ENCODE measurements at regions not wholly inside any gene's neighbourhood (a gene's known extent, or its start where the extent isn't known, plus 50 kb on each side); places are given as distances from the start of the nearest gene placed in this dataset.
"Not testable (repeated sequence)": the region's sequence is repeated elsewhere in the genome, so short reads cannot be mapped to it uniquely, and the experiment has no call there.

DNA sequence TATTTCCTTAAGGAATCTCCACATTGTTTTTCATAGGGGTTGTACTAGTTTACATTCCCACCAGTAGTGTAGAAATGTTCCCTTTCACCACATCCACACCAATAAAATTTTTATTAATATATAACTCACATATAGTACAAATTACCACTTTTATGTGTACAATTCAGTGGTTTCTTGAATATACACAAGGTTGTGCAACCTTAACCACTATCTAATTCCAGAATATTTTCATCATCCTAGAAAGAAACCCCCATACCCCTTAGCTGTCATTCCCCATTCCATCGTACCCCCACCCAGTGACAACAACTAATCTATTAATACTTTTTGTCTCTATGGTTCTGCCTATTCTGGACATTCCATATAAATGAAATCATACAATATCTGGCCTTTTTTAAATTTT is 108.3 kb upstream of the USP9X start:
- no peaks in the 10 kb centered on the region for H3K36me3 ChIP-seq (ENCODE audit: control insufficient read depth in 1 of 2, insufficient read depth in 2 of 2, low read length in 1 of 2)
- no peak overlapping the region for H3K4me3 ChIP-seq (ENCODE audit: low read length in 2 of 2)
- WGBS, 2 donors: 84 to 88% methylated on average over 1 of the region's 1 CpG
- ATAC-seq (ENCODE audit: low FRiP score): no peak
- intact Hi-C loops (cut with DNase I): no loop called here
- no peaks in the 10 kb centered on the region for H3K27me3 ChIP-seq (ENCODE audit: control insufficient read depth in 1 of 2, insufficient read depth in 2 of 2, low read length in 1 of 2)
- no peaks in the 10 kb centered on the region for H3K9me3 ChIP-seq (ENCODE audit: control insufficient read depth, low read length)
- no peak overlapping the region for H3K27ac ChIP-seq (ENCODE audit: low read depth in 1 of 2, low read length in 2 of 2)
- no peak for DNase-seq
- H3K4me1 ChIP-seq (ENCODE audit: control insufficient read depth in 1 of 2, insufficient read depth in 2 of 2, low read length in 2 of 2): no peaks in the 10 kb centered on the region

- Histone ChIP-seq H3K36me3 (ENCODE audit: control insufficient read depth in 1 of 2, insufficient read depth in 2 of 2, low read length in 1 of 2) (no peaks in the 10 kb centered on the region), H3K4me3 (ENCODE audit: low read length in 2 of 2) (no peak overlapping the region), H3K27ac (ENCODE audit: low read depth in 1 of 2, low read length in 2 of 2) (no peak overlapping the region), H3K9me3 (ENCODE audit: control insufficient read depth, low read length) (no peaks in the 10 kb centered on the region), H3K27me3 (ENCODE audit: control insufficient read depth in 1 of 2, insufficient read depth in 2 of 2, low read length in 1 of 2) (no peaks in the 10 kb centered on the region), H3K4me1 (ENCODE audit: control insufficient read depth in 1 of 2, insufficient read depth in 2 of 2, low read length in 2 of 2) (no peaks in the 10 kb centered on the region)
- ATAC-seq (ENCODE audit: low FRiP score): no peak
- no peak for DNase-seq
- 90 to 95% methylated on average over 4 of the region's 4 CpGs for WGBS, 2 donors
- intact Hi-C loops (cut with DNase I): no loop called here
Observed at GRCh38 chrX:40984962-40985361, 100.3 kb upstream of the USP9X start.

- ATAC-seq (ENCODE audit: low FRiP score) (no peak), DNase-seq (no peak)
- no peaks in the 10 kb centered on the region for H3K36me3 ChIP-seq (ENCODE audit: control insufficient read depth in 1 of 2, insufficient read depth in 2 of 2, low read length in 1 of 2)
- intact Hi-C loops (cut with DNase I): no loop called here
- WGBS, 2 donors: 58 to 76% methylated on average over 2 of the region's 2 CpGs
- no peaks in the 10 kb centered on the region for H3K9me3 ChIP-seq (ENCODE audit: control insufficient read depth, low read length)
- H3K27me3 ChIP-seq (ENCODE audit: control insufficient read depth in 1 of 2, insufficient read depth in 2 of 2, low read length in 1 of 2): no peaks in the 10 kb centered on the region
- H3K27ac ChIP-seq (ENCODE audit: low read depth in 1 of 2, low read length in 2 of 2): no peak overlapping the region
- H3K4me3 ChIP-seq (ENCODE audit: low read length in 2 of 2): no peak overlapping the region
- H3K4me1 ChIP-seq (ENCODE audit: control insufficient read depth in 1 of 2, insufficient read depth in 2 of 2, low read length in 2 of 2): no peaks in the 10 kb centered on the region
Observed at GRCh38 chrX:40987413-40987812, 97.8 kb upstream of the USP9X start.

GRCh38 chrX:40988100-40988499 is 97.1 kb upstream of the USP9X start:
- Histone ChIP-seq H3K9me3 (ENCODE audit: control insufficient read depth, low read length) (no peaks in the 10 kb centered on the region), H3K4me1 (ENCODE audit: control insufficient read depth in 1 of 2, insufficient read depth in 2 of 2, low read length in 2 of 2) (no peaks in the 10 kb centered on the region), H3K4me3 (ENCODE audit: low read length in 2 of 2) (no peak overlapping the region), H3K27ac (ENCODE audit: low read depth in 1 of 2, low read length in 2 of 2) (no peak overlapping the region), H3K27me3 (ENCODE audit: control insufficient read depth in 1 of 2, insufficient read depth in 2 of 2, low read length in 1 of 2) (no peaks in the 10 kb centered on the region), H3K36me3 (ENCODE audit: control insufficient read depth in 1 of 2, insufficient read depth in 2 of 2, low read length in 1 of 2) (no peaks in the 10 kb centered on the region)
- ATAC-seq (ENCODE audit: low FRiP score) (no peak), DNase-seq (no peak)
- 85 to 87% methylated on average over 3 of the region's 3 CpGs for WGBS, 2 donors
- intact Hi-C loops (cut with DNase I): no loop called here

DNA sequence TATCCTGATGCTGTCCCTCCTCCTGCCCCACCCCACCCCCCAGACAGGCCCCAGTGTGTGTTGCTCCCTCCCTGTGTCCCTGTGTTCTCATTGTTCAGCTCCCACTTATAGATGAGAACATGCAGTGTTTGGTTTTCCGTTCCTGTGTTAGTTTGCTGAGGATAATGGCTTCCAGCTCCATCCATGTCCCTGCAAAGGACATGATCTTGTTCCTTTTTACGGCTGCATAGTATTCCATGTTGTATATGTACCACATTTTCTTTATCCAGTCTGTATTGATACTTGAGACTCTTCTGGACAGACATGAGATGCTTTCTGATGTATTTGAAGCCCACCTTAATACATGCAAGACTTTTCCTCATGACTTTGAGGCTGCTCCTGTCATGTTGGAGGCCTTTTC is 91.8 kb upstream of the USP9X start:
- H3K27ac ChIP-seq (ENCODE audit: low read depth in 1 of 2, low read length in 2 of 2); ATAC-seq (ENCODE audit: low FRiP score); intact Hi-C loops (cut with DNase I); H3K4me3 ChIP-seq (ENCODE audit: low read length in 2 of 2); H3K36me3 ChIP-seq (ENCODE audit: control insufficient read depth in 1 of 2, insufficient read depth in 2 of 2, low read length in 1 of 2); H3K9me3 ChIP-seq (ENCODE audit: control insufficient read depth, low read length); DNase-seq; H3K4me1 ChIP-seq (ENCODE audit: control insufficient read depth in 1 of 2, insufficient read depth in 2 of 2, low read length in 2 of 2); H3K27me3 ChIP-seq (ENCODE audit: control insufficient read depth in 1 of 2, insufficient read depth in 2 of 2, low read length in 1 of 2): not testable (repeated sequence)
- 89 to 91% methylated on average over 2 of the region's 2 CpGs for WGBS, 2 donors

DNA sequence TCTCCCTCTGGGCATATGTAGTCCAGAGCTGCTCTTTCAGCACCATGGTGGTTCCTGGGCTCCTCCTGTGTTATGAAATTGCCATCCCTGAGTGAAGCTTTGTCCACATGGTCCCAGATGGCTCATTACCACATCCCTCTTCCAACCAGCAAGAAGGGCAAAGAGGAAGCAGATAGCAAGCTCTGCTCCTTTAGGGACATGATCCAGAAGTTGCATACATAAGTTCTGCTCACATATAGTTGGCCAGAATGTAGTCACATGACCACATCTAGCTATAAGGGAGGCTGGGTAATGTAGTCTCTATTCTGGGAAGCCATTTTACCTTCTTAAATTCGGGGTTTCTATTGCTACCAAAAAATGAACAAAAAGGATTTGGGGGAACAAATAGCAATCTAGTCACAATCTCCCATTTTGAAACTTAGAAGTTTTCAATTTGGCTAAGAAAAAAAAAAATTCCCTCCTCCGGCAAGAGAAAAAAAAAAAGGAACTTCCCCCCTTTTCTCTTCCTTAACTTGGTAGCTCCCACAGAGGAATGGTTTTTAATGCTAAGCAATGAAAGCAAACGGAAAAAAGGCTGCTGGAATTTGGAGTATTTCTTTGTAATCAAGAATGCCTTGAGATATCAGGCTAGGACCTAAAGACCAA is 88.2 kb upstream of the USP9X start:
- ATAC-seq (ENCODE audit: low FRiP score) (peak; percentile 50), DNase-seq (no peak)
- H3K27ac ChIP-seq (ENCODE audit: low read depth in 1 of 2, low read length in 2 of 2): no peak overlapping the region
- 1 to 14% methylated on average over 3 of the region's 3 CpGs for WGBS, 2 donors
- H3K27me3 ChIP-seq (ENCODE audit: control insufficient read depth in 1 of 2, insufficient read depth in 2 of 2, low read length in 1 of 2): no peaks in the 10 kb centered on the region
- intact Hi-C loops (cut with DNase I): no loop called here
- no peaks in the 10 kb centered on the region for H3K9me3 ChIP-seq (ENCODE audit: control insufficient read depth, low read length)
- no peaks in the 10 kb centered on the region for H3K36me3 ChIP-seq (ENCODE audit: control insufficient read depth in 1 of 2, insufficient read depth in 2 of 2, low read length in 1 of 2)
- no peaks in the 10 kb centered on the region for H3K4me1 ChIP-seq (ENCODE audit: control insufficient read depth in 1 of 2, insufficient read depth in 2 of 2, low read length in 2 of 2)
- no peak overlapping the region for H3K4me3 ChIP-seq (ENCODE audit: low read length in 2 of 2)

DNA sequence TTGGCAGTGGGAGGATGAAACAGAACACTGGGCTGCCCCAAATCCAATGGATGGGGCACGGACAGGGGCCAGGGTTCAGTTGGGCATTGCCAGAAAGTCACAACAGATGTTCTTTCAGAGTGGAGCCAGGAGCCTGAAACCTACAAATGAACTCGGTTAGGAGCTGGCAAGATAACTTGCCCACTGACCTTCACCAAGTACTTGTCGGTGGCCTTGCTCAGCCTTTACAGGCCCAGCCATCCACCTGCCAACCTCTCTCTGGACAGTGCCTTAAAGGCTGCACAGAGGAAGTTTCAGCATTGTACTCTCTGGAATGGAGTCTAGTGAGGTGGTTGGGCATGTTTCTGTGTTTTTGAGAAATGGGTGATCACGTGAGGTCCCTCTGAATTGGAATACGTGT is 87.1 kb upstream of the USP9X start:
- H3K4me1 ChIP-seq (ENCODE audit: control insufficient read depth in 1 of 2, insufficient read depth in 2 of 2, low read length in 2 of 2): no peaks in the 10 kb centered on the region
- no peaks in the 10 kb centered on the region for H3K36me3 ChIP-seq (ENCODE audit: control insufficient read depth in 1 of 2, insufficient read depth in 2 of 2, low read length in 1 of 2)
- no peak overlapping the region for H3K4me3 ChIP-seq (ENCODE audit: low read length in 2 of 2)
- 77 to 89% methylated on average over 5 of the region's 5 CpGs for WGBS, 2 donors
- H3K9me3 ChIP-seq (ENCODE audit: control insufficient read depth, low read length): no peaks in the 10 kb centered on the region
- ATAC-seq (ENCODE audit: low FRiP score): no peak
- intact Hi-C loops (cut with DNase I): no loop called here
- H3K27me3 ChIP-seq (ENCODE audit: control insufficient read depth in 1 of 2, insufficient read depth in 2 of 2, low read length in 1 of 2): no peaks in the 10 kb centered on the region
- no peak for DNase-seq
- no peak overlapping the region for H3K27ac ChIP-seq (ENCODE audit: low read depth in 1 of 2, low read length in 2 of 2)

GRCh38 chrX:41001327-41001726 is 83.9 kb upstream of the USP9X start:
- Histone ChIP-seq H3K9me3 (ENCODE audit: control insufficient read depth, low read length) (no peaks in the 10 kb centered on the region), H3K4me1 (ENCODE audit: control insufficient read depth in 1 of 2, insufficient read depth in 2 of 2, low read length in 2 of 2) (no peaks in the 10 kb centered on the region), H3K36me3 (ENCODE audit: control insufficient read depth in 1 of 2, insufficient read depth in 2 of 2, low read length in 1 of 2) (no peaks in the 10 kb centered on the region), H3K27ac (ENCODE audit: low read depth in 1 of 2, low read length in 2 of 2) (no peak overlapping the region), H3K4me3 (ENCODE audit: low read length in 2 of 2) (no peak overlapping the region), H3K27me3 (ENCODE audit: control insufficient read depth in 1 of 2, insufficient read depth in 2 of 2, low read length in 1 of 2) (no peaks in the 10 kb centered on the region)
- ATAC-seq (ENCODE audit: low FRiP score) (no peak), DNase-seq (no peak)
- intact Hi-C loops (cut with DNase I): no loop called here

DNA sequence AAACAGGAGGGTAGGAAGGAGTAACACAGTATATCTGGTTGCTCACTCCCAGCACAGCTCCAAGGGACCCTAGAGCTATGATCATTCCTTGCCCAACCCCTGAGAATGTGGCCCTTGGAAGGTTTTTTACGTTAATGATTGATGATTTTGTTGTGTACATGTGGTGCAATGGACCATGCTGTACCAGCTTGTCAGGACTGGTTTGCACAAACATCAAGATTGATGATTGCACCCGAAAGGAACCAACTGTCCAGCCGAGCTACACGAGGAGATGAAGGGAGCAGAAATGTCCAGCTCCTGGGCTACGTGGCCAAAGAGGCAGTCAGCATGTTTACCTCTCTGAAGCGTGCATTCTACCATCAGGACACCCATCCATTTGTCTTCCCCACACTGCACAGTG is 83.2 kb upstream of the USP9X start:
- Histone ChIP-seq H3K4me1 (ENCODE audit: control insufficient read depth in 1 of 2, insufficient read depth in 2 of 2, low read length in 2 of 2) (no peaks in the 10 kb centered on the region), H3K27me3 (ENCODE audit: control insufficient read depth in 1 of 2, insufficient read depth in 2 of 2, low read length in 1 of 2) (no peaks in the 10 kb centered on the region), H3K36me3 (ENCODE audit: control insufficient read depth in 1 of 2, insufficient read depth in 2 of 2, low read length in 1 of 2) (no peaks in the 10 kb centered on the region), H3K27ac (ENCODE audit: low read depth in 1 of 2, low read length in 2 of 2) (no peak overlapping the region), H3K4me3 (ENCODE audit: low read length in 2 of 2) (no peak overlapping the region), H3K9me3 (ENCODE audit: control insufficient read depth, low read length) (no peaks in the 10 kb centered on the region)
- 73 to 77% methylated on average over 6 of the region's 6 CpGs for WGBS, 2 donors
- intact Hi-C loops (cut with DNase I): no loop called here
- no peak for DNase-seq
- ATAC-seq (ENCODE audit: low FRiP score): no peak
